ENCODE measurements at regions not wholly inside any gene's neighbourhood (a gene's known extent, or its start where the extent isn't known, plus 50 kb on each side); places are given as distances from the start of the nearest gene placed in this dataset.

GRCh38 chr14:34075826-34076225, 125.0 kb upstream of the EGLN3 start:
- Histone ChIP-seq H3K9me3 (replicated peaks; ENCODE audit: control insufficient read depth, insufficient read depth, low read length) (no peaks in the 10 kb centered on the region), H3K4me1 (ENCODE audit: control insufficient read depth, extremely low read depth, insufficient read depth, low read length) (no peaks in the 10 kb centered on the region), H3K27ac (ENCODE audit: insufficient read depth, low read depth, low read length) (no peak overlapping the region), H4K20me1 (replicated peaks; ENCODE audit: control insufficient read depth, extremely low read depth, insufficient read depth, low read length) (no peaks in the 10 kb centered on the region), H3K36me3 (ENCODE audit: control insufficient read depth in 2 of 2, extremely low read depth in 1 of 2, insufficient read depth in 2 of 2, low read length in 2 of 2) (no peaks in the 10 kb centered on the region), H3K9me1 (replicated peaks; ENCODE audit: control insufficient read depth, extremely low read depth, insufficient read depth, low read length) (no peaks in the 10 kb centered on the region), H3K9ac (replicated peaks; ENCODE audit: extremely low read depth, insufficient read depth, low read length) (no peak overlapping the region), H3K27me3 (ENCODE audit: control insufficient read depth in 2 of 2, insufficient read depth in 2 of 2, low read length in 2 of 2) (peaks cover 0 to 4% of the 10 kb centered on the region in 2 experiments), H3K4me3 (replicated peaks in 1 of 3; ENCODE audit: insufficient read depth in 1 of 3, low read depth in 1 of 3, low read length in 3 of 3) (no peak overlapping the region), H3K4me2 (ENCODE audit: insufficient read depth, low read length) (no peak overlapping the region), H2AFZ (ENCODE audit: low read depth, low read length) (no peak overlapping the region), H3K79me2 (ENCODE audit: control insufficient read depth, insufficient read depth, low read length) (no peaks in the 10 kb centered on the region)
- TF ChIP-seq CTCF (IDR thresholded peaks at IDR 0.05; ENCODE audit: extremely low read depth in 1 of 2, insufficient read depth in 1 of 2, low read depth in 1 of 2, low read length in 2 of 2) (no peak), GATA2 (IDR thresholded peaks at IDR 0.05; ENCODE audit: insufficient read depth, insufficient read length, low read depth, low read length) (no peak), POLR2A (IDR thresholded peaks at IDR 0.05; ENCODE audit: low read depth, low read length) (no peak), MAX (IDR thresholded peaks at IDR 0.05; ENCODE audit: insufficient read depth, insufficient read length) (no peak), JUN (IDR thresholded peaks at IDR 0.05; ENCODE audit: borderline replicate concordance, insufficient read depth, insufficient read length, low read depth) (no peak)
- DNase-seq (ENCODE audit: low read depth, low spot score), result no peak
- dilution Hi-C loops (cut with MboI; ENCODE audit: extremely low pct_ligation_motif_present, low sequenced_read_pairs), result no loop called here
- ChIA-PET CTCF (interaction anchor here (1.2 to 1.3 kb wide), 2 partner anchors 23 to 227 kb away, joined by 5 read pairs; no protein-coding TSS in a partner anchor), POLR2A (no interaction called here)
- BruUV-seq (replicated peaks), result no TSS peak
- FAIRE-seq, result no peak
- intact Hi-C loops (cut with micrococcal nuclease), result no loop called here

Measured in endothelial cell of umbilical vein (primary cell).